HT-29 (cell line): ENCODE measurements at regions not wholly inside any gene's neighbourhood (a gene's known extent, or its start where the extent isn't known, plus 50 kb on each side); places are given as distances from the start of the nearest gene placed in this dataset.
"Not testable (repeated sequence)": the region's sequence is repeated elsewhere in the genome, so short reads cannot be mapped to it uniquely, and the experiment has no call there.

ENCODE experiments used
- DNase-seq: peaks from one replicate; pipeline ENCODE4 v3.0.0-alpha.2; 2015; ENCODE audit warnings: low spot score

- DNase-seq, result no peak
These were observed 1919.1 kb upstream of the CDH9 start for GRCh38 chr5:28957450-28957849.

- no peak for DNase-seq
These were observed 1915.7 kb upstream of the CDH9 start for GRCh38 chr5:28954074-28954473.

DNA sequence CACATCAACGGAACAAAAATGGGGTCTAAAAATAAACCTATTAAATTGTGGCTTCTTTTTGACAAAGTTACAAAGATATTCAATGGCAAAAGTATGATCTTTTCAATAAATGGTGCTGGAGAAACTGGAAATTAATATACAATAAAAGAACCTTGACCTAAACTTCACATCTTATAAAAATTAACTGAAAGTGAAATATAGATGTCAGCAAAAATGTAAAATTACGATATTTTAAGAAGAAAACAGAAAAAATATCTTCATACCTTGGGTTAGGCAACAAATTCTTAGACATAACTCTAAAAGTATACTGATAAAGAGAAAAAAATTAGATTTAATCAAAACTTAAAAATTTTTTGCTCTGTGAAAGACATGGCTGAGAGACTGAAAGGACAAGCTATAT, 1909.5 kb upstream of the CDH9 start:
- no peak for DNase-seq

DNA sequence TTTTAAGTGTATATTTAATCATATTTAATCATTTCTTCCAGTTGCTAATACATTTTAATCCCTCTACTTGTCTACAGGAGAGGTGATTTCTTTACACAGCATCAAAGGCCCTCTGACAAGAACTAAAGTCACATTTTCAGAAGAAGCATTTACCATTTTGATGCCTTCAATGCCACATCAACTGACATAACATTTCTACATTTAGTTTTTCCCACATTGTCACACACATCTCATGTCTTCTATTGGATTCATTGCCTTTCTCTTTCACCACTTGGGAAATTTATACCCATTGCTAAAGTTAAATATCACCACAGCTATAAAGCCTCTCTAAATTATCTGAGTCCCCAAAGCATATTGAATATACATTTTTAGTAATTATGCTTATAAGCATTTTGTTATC, 1907.5 kb upstream of the CDH9 start:
- no peak for DNase-seq

GRCh38 chr5:28929366-28929765, 1891.0 kb upstream of the CDH9 start:
- DNase-seq, result not testable (repeated sequence)

DNA sequence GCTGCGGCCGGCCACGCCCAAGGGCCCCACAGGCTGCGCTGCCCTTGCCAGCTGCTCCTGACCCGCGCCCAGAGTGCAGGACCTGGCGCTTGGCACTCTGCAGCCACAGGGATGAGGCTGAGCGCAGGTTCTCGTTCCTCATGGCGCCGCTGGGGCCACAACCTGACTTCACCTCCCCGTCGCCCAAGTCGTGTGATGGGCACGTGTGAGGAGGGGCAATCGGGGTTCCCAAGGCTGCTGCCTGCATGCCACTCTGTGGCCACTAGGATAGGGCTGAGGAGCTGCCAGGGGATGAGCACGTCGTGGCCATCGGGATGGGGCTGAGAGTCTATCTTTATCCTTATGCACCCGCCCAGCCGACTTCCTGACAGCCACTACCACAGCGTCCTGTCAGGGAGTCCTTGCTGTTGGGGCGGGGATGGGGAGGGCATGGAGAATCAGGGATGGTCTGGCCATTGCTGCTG, 1890.0 kb upstream of the CDH9 start:
- DNase-seq, result not testable (repeated sequence)

- DNase-seq, result no peak
These were observed 1889.4 kb upstream of the CDH9 start for GRCh38 chr5:28927559-28928326.

GRCh38 chr5:28926422-28926821, 1888.0 kb upstream of the CDH9 start:
- DNase-seq, result no peak

DNA sequence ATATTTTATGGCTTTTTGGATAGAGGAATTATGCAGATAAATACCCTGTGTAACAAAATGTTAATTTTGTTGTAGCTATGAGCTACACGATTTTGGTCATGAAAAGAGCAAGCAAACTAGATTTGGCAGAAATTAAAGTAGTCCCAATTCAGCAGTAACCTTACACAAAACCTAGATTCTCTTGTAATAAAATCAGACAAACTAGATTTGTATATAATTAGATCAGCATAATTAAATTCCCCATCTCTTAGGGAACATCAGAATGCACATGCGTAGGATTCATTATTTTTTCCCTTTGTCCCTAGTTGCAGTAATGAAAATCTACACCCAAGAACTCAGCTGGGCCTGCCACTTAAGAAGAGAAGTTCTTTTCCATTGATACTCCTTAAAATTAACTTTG, 1879.2 kb upstream of the CDH9 start:
- no peak for DNase-seq

DNA sequence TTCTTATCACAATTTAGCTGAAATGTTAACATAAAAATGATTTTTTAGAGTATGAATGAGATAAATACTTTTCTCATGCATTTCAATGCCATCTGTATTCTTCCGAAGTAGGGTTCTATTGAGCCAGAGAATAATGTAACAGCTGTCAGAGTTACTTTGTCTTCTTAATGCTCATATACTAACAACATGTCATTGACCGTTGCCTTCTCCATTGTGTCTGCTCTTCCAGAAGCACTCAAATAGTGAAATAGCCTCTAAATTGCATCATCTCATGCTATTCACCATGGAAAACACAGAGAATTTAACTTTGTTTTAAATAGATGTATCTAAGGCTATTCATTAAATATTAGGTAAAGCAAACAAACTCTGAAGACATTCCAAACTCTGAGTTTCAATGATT, 1875.9 kb upstream of the CDH9 start:
- DNase-seq, result no peak

- DNase-seq, result no peak
These were observed 1865.3 kb upstream of the CDH9 start for GRCh38 chr5:28903643-28904042.

GRCh38 chr5:28896949-28897348, 1858.6 kb upstream of the CDH9 start:
- peak; percentile 29 for DNase-seq

DNA sequence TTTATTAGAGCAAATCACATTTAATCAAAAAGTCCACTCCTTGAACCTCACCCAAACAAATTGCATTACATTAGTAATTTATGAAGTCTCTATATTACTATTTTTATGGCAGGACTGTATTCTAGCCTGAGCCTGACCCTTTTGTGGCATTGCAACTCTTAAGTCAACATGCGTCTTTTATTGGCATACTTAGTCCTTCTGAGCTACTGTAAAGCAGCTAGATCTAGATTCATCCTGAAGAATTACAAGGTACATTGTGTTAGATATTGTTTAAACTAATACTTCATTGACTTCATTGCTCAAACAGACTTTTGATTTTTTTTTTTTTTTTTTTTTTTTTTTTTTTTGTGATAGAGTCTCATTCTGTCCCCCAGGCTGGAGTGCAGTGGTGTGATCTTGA, 1842.5 kb upstream of the CDH9 start:
- no peak for DNase-seq

DNA sequence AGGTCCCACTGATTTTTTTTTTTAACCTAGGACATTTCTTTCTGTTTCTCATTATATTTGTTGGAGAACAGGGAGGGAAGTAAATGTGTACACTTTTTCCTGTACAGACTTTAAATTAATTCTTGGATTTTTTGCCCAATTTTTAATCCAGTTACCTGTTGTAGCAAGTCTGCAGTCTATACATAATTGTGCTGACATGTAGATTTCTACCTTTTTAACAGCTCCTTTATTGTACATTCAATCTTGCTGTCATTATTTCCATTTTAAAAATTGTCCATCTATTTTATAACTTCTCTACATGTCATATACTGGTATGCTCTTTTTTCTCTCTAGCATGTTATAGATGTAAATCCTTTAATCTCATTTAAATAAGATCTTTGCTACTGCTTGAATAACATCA, 1838.7 kb upstream of the CDH9 start:
- DNase-seq, result no peak

GRCh38 chr5:28864006-28864405, 1825.6 kb upstream of the CDH9 start:
- DNase-seq, result no peak

DNA sequence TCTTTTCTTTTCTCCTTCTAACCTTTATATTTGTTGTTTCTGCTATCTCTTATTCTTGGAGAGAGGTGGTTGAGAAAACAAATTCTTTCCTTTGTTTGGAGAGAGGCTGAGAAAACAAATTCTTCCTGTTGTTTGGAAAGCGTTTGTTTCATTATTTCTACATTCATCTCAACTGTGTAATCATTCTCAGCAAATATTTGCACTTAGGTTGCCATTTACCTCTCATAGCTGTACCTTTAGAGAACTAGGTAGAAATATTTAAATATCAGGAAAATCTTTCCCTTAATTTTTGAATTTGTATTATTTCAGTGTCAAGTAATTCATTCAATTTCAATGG, 1824.4 kb upstream of the CDH9 start:
- DNase-seq, result no peak

DNA sequence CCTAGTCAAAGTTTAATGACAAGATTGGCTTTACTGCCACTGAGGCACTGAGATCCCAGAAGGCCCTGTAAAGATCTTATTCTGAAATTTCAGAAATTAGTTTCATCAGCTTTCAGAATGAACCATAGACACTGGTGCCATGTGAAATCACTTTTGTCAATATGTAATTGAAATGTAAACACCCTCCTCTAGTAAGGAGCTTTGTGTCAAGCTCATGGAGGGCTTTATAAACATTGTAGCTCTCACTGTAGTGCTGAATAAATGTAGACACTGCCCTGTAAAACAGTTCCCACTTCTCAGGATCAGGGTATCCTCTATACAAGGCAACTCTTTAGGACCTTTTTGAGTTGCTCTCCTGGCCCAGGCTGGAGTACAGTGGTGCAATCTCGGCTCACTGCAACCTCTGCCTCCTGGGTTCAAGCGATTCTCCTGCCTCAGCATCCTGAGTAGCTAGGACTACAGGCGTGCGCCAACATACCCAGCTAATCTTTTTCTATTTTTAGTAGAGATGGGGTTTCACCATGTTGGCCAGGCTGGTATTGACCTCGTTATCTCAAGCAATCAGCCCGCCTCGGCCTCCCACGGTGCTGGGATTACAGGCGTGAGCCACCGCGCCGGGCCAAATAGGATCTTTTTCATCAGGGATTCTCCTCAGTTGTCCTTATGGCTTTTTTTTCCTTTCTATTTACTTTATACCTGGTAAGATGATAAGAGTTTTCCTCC, 1823.9 kb upstream of the CDH9 start:
- no peak for DNase-seq

GRCh38 chr5:28855626-28856025, 1817.2 kb upstream of the CDH9 start:
- DNase-seq, result no peak

DNA sequence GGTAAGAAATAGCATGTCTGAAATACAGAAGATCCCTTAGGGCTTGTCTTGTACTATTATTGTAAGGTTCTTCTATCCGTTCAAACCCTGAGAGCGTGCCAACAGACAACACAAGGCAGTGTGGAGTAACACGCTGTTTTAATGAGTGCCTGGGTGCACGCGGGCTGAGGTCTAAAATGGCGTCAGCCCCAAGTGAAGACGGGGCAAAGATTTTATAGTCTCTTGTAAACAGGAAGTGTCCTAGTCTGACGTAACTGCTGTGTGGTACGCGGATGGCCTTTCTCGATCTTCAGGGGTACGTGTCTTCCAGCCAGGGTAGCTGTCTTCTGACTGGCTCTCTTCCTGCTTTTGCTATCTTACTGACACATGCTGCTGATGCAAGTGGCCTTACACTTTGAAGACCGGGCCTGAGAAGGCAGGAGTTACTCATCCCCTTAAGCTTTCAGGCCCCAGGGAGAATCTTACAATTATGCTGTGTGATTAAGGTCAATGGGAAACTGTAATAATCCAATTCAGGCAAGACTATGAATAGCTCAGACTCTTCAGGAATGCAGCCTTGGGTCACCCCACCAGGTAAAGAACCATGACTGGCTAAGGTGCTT, 1812.0 kb upstream of the CDH9 start:
- DNase-seq, result no peak

DNA sequence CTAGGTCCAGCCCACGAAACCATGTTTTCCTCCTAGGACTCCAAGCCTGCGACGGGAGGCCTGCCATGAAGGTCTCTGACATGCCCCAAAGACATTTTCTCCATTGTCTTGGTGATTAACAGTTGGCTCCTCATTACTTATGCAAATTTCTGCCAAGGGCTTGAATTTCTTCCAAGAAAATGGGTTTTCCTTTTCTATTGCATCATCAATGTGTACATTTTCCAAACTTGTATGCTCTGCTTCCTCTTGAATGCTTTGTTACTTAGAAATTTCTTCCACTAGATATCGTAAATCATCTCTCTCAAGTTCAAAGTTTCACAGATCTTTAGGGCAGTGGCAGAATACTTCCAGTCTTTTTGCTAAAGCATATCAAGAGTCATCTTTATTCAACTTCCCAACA, 1792.7 kb upstream of the CDH9 start:
- DNase-seq, result no peak

GRCh38 chr5:28823231-28823630, 1784.8 kb upstream of the CDH9 start:
- DNase-seq, result no peak

DNA sequence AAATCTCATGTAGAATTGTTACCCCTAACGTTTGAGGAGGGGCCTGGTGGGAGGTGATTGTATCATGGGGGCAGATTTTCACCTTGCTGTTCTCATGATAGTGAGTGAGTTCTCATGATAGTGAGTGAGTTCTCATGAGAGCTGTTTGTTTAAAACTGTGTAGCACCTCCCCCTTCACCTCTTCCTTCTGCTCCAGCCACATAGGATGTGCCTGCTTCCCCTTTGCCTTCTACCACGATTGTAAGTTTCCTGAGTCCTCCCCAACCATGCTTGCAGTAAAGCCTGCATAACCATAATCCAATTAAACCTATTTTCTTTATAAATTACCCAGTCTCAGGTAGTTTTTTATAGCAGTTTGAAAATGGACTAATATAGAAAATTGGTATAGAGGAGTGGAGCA, 1783.7 kb upstream of the CDH9 start:
- no peak for DNase-seq

DNA sequence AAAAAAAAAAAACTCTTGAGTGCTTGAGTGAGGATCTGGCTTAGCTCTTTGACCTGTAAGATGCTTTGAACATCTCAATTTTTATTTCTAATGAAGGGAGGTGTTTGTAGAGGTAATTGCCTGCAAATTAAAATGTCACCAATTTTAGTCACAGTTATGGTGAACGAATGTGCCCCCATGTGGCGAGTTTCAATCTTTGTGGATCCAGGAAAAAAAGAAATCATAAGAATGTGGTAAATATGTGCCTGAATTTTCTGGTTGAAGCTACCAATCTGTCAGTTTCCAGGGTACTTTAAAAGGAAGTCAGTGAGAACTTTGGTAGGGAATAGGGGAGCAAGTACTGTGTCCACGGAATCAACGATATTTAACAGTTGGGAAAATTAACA, 1772.4 kb upstream of the CDH9 start:
- DNase-seq, result no peak
